WERI-Rb-1 (cell line): ENCODE measurements at regions not wholly inside any gene's neighbourhood (a gene's known extent, or its start where the extent isn't known, plus 50 kb on each side); places are given as distances from the start of the nearest gene placed in this dataset.

Source experiments
- DNase-seq: peaks from one replicate; pipeline ENCODE4 v3.0.0-alpha.2; 2020
- H3K27ac ChIP-seq: fragments of 250-450 bp; sonication (Bioruptor Pico); 2 replicates; pipeline ENCODE4 v1.5.1; 2020; ENCODE audit warnings: mild to moderate bottlenecking, moderate library complexity
- H3K27me3 ChIP-seq: fragments of 250-450 bp; sonication (Bioruptor Pico); 2 replicates; pipeline ENCODE4 v1.5.1; 2021; ENCODE audit warnings: mild to moderate bottlenecking, low read depth, moderate library complexity; ENCODE audit not compliant: insufficient read depth, severe bottlenecking
- H3K36me3 ChIP-seq: fragments of 250-450 bp; sonication (Bioruptor Pico); 2 replicates; pipeline ENCODE4 v1.5.1; 2020; ENCODE audit warnings: mild to moderate bottlenecking, moderate library complexity
- H3K4me3 ChIP-seq: 2 replicates; pipeline ENCODE4 v1.5.1; 2011; ENCODE audit warnings: low read depth, mild to moderate bottlenecking, control low read depth, low read length
- H3K9me3 ChIP-seq: fragments of 250-450 bp; sonication (Bioruptor Pico); 2 replicates; pipeline ENCODE4 v1.5.1; 2021; ENCODE audit warnings: mild to moderate bottlenecking, moderate library complexity; ENCODE audit not compliant: severe bottlenecking
- TF ChIP-seq, protein P1 (sequence below): IDR thresholded peaks from 2 replicates; pipeline ENCODE4 v1.5.1; 2011; ENCODE audit warnings: low read depth, mild to moderate bottlenecking, control low read depth, inconsistent platforms, low read length

DNA sequence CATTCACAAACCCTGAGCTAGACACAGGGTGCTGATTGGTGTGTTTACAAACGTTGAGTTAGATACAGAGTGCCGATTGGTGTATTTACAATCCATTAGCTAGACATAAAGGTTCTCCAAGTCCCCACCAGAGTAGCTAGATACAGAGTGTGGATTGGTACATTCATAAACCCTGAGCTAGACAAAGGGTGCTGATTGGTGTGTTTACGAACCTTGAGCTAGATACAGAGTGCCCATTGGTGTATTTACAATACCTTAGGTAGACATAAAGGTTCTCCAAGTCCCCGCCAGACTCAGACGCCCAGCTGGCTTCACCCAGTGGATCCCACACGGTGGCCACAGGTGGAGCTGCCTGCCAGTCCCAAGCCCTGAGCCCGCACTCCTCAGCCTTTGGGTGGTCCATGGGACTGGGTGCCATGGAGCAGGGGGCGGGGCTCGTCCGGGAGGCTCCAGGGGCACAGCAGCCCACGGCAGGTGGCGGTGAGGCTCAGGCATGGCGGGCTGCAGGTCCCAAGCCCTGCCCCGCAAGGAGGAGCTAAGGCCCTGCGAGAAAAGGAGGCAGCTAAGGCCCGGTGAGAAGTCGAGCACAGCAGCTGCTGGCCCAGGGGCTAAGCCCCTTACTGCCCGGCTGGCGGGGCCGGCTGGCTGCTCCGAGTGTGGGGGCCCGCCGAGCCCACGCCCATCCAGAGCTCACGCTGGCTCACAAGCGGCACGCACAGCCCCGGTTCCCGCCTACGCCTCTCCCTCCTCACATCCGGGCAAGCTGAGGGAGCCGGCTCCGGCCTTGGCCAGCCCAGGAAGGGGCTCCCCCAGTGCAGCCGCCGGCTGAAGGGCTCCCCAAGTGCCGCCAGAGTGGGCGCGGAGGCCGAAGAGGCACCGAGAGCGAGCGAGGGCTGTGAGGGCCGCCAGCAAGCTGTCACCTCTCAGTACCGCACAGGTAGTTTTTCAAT, 1039.2 kb upstream of the CDH9 start:
- H3K36me3 ChIP-seq: no peaks in the 10 kb centered on the region
- no peaks in the 10 kb centered on the region for H3K27me3 ChIP-seq
- no peak overlapping the region for H3K4me3 ChIP-seq
- no peaks in the 10 kb centered on the region for H3K9me3 ChIP-seq
- TF ChIP-seq, protein P1, sequence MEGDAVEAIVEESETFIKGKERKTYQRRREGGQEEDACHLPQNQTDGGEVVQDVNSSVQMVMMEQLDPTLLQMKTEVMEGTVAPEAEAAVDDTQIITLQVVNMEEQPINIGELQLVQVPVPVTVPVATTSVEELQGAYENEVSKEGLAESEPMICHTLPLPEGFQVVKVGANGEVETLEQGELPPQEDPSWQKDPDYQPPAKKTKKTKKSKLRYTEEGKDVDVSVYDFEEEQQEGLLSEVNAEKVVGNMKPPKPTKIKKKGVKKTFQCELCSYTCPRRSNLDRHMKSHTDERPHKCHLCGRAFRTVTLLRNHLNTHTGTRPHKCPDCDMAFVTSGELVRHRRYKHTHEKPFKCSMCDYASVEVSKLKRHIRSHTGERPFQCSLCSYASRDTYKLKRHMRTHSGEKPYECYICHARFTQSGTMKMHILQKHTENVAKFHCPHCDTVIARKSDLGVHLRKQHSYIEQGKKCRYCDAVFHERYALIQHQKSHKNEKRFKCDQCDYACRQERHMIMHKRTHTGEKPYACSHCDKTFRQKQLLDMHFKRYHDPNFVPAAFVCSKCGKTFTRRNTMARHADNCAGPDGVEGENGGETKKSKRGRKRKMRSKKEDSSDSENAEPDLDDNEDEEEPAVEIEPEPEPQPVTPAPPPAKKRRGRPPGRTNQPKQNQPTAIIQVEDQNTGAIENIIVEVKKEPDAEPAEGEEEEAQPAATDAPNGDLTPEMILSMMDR: no peak
- no peak overlapping the region for H3K27ac ChIP-seq
- no peak for DNase-seq

DNA sequence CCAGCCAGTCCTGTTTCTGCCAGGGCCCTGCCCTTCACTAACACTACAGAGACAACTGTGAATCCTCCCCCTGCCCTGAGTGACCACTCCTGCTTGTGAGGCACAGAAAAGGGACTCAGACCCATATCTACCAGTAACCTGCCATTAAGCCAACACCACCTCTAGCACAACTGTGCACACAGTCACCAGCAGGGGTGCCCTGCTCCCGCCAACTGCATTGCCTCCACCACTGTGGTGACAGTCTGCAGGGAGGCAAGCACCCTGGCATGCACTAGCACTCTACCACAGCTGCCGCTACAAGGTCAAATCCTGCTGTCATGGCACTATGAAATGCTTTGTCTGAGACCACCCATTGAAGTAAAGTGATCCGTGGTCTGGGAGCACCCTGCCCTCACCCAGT, 1028.5 kb upstream of the CDH9 start:
- TF ChIP-seq, protein P1: peak; percentile 25; the same call in 1 of the 2 replicates
- DNase-seq: no peak
- H3K4me3 ChIP-seq: no peak overlapping the region
- no peak overlapping the region for H3K27ac ChIP-seq
- no peaks in the 10 kb centered on the region for H3K9me3 ChIP-seq
- H3K36me3 ChIP-seq: no peaks in the 10 kb centered on the region
- H3K27me3 ChIP-seq: no peaks in the 10 kb centered on the region

DNA sequence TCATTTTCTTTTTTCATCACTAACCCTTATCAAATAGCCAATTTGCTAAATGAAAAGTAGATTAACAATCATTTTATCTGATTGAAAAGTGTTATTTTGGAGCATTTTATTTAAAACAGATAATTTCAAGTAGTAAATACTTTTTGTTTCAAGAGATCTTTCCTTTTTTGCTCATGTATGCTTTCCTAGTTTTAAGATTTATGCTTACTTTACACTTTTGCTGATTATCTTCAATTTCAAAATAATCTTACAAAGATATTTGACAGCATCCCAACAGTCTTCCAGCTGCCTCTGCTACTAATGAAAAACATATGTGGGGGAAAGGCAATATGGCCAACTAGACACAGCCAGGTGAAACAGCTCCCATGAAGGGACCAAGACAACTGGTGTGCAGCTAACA, 1027.3 kb upstream of the CDH9 start:
- Histone ChIP-seq H3K4me3 (no peak overlapping the region), H3K27ac (no peak overlapping the region), H3K9me3 (no peaks in the 10 kb centered on the region), H3K27me3 (no peaks in the 10 kb centered on the region), H3K36me3 (no peaks in the 10 kb centered on the region)
- TF ChIP-seq, protein P1: no peak
- DNase-seq: no peak

DNA sequence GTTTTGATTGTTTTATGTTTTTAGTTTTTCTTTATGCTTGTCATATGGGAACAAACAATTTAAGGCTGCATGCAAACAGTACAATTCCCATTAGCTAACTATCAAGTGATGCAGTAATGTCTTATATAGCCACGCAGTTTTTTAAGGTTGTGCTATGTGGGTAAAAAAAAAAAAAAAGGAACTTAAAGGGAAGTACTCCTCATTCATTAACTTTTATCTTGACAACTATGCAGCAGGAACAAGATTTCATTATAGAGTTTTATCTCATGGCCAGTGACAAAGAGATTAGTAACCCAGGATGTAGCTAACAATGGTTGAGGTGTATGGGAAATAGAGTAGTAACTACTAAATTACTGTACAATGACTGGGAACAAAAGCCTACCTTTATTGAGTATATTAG, 1008.2 kb upstream of the CDH9 start:
- Histone ChIP-seq H3K27me3 (no peaks in the 10 kb centered on the region), H3K36me3 (no peaks in the 10 kb centered on the region), H3K27ac (no peak overlapping the region), H3K9me3 (no peaks in the 10 kb centered on the region), H3K4me3 (no peak overlapping the region)
- TF ChIP-seq, protein P1: no peak
- DNase-seq: no peak

DNA sequence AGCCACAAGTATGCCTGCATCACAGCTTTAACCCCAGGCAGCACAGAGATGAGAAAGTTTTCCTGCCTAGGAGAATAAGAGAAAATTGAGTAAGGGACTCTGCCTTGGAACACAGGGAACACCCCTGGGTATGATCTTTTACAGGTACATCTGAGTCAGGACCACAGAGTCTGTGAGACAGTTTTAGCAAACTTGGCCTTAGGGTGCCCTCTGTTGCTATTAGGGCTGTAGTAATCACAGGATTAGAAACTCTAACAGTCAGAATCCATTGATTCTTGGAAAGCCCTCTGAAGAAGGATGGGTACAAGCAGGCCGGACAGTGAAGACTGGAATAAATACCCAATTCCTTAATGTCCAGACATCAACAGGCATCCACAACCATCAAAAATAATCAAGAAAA, 989.5 kb upstream of the CDH9 start:
- Histone ChIP-seq H3K9me3 (peaks cover 9% of the 10 kb centered on the region), H3K27me3 (no peaks in the 10 kb centered on the region), H3K36me3 (no peaks in the 10 kb centered on the region), H3K4me3 (no peak overlapping the region), H3K27ac (no peak overlapping the region)
- no peak for DNase-seq
- TF ChIP-seq, protein P1: no peak
